Activated effector memory CD4-positive, alpha-beta T cell treated with Interleukin-2 at 50 U/mL for 16 hours (primary cell): ENCODE measurements at regions not wholly inside any gene's neighbourhood (a gene's known extent, or its start where the extent isn't known, plus 50 kb on each side); places are given as distances from the start of the nearest gene placed in this dataset.

Experiments used
- DNase-seq: peaks from one replicate; pipeline ENCODE4 v3.0.0-alpha.2; 2020

- DNase-seq, result no peak
Observed at GRCh38 chr21:25422610-25423608, 184.4 kb downstream of the MRPL39 start.

GRCh38 chr21:25421321-25422028 lies 185.8 kb downstream of the MRPL39 start:
- peak; percentile 24 for DNase-seq

GRCh38 chr21:25420831-25421230 lies 186.4 kb downstream of the MRPL39 start:
- no peak for DNase-seq

- no peak for DNase-seq
Observed at GRCh38 chr21:25416669-25417068, 190.6 kb downstream of the MRPL39 start.

GRCh38 chr21:25412100-25412499 lies 195.2 kb downstream of the MRPL39 start:
- no peak for DNase-seq

- no peak for DNase-seq
Observed at GRCh38 chr21:25409978-25410377, 197.3 kb downstream of the MRPL39 start.

- DNase-seq, result no peak
Observed at GRCh38 chr21:25408666-25409065, 198.6 kb downstream of the MRPL39 start.

GRCh38 chr21:25406887-25407579 lies 200.2 kb downstream of the MRPL39 start:
- DNase-seq, result no peak

- no peak for DNase-seq
Observed at GRCh38 chr21:25405984-25406383, 201.3 kb downstream of the MRPL39 start.

- no peak for DNase-seq
Observed at GRCh38 chr21:25402134-25402961, 204.9 kb downstream of the MRPL39 start.

GRCh38 chr21:25400427-25400826 lies 206.9 kb downstream of the MRPL39 start:
- DNase-seq, result no peak

GRCh38 chr21:25398630-25399029 lies 208.7 kb downstream of the MRPL39 start:
- DNase-seq, result no peak

- DNase-seq, result no peak
Observed at GRCh38 chr21:25396135-25396711, 211.1 kb downstream of the MRPL39 start.

- no peak for DNase-seq
Observed at GRCh38 chr21:25391777-25392176, 215.5 kb downstream of the MRPL39 start.

- DNase-seq, result no peak
Observed at GRCh38 chr21:25390701-25391100, 216.6 kb downstream of the MRPL39 start.

GRCh38 chr21:25387665-25388064 lies 219.6 kb downstream of the MRPL39 start:
- no peak for DNase-seq

GRCh38 chr21:25385911-25386474 lies 221.3 kb downstream of the MRPL39 start:
- DNase-seq, result no peak

GRCh38 chr21:25385341-25385740 lies 221.9 kb downstream of the MRPL39 start:
- DNase-seq, result no peak

- no peak for DNase-seq
Observed at GRCh38 chr21:25384782-25385181, 222.5 kb downstream of the MRPL39 start.

- no peak for DNase-seq
Observed at GRCh38 chr21:25383545-25383944, 223.7 kb downstream of the MRPL39 start.

- DNase-seq, result no peak
Observed at GRCh38 chr21:25381936-25382452, 225.3 kb downstream of the MRPL39 start.
